HG03575 (cell line): ENCODE measurements at regions not wholly inside any gene's neighbourhood (a gene's known extent, or its start where the extent isn't known, plus 50 kb on each side); places are given as distances from the start of the nearest gene placed in this dataset.

Source experiments
- ATAC-seq: cut with Tn5 transposase; IDR thresholded peaks from one replicate; pipeline ENCODE4 v1.9.1; 2021; ENCODE audit not compliant: unreplicated experiment, insufficient number of reproducible peaks, low FRiP score; ENCODE audit errors: extremely low read depth

DNA sequence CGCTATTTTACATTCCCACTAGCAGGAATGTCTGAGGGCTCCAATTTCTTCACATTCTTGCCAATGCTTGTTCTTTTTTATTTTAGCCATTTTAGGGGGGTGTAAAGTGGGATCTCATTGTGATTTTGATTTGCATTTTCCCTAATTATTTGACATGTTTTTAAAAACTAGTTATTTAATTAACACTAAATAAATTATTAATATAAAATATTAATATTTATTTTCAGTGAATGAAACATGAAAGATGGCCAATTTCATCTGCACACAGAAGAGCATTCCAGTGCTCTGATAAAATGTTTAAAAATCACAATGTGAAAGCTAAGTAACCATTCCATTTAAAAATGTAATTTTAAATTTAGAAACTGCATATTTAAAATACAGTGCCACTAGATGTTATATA lies 322.2 kb upstream of the ZNF521 start:
- ATAC-seq, result no peak

DNA sequence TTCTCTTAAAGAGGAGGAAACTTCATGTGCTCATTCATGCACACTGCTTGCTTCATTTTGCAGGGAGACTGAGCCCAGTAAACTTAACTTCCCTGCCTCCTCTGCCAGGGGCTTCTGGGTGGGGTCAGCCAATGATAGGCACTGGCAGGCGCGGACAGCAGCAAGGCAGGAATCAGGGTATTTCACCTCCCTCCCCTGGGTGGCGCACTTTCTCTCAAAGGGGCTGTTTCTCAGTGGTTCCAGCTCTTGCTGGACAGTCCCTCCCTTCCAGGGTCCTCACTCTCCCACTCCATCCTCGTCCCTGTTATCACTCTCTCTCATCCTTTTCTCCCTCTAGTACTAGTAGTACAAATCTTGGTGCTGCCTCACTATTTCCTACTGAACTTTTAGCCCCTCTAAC lies 320.5 kb upstream of the ZNF521 start:
- ATAC-seq, result no peak

GRCh38 chr18:25669741-25670140 lies 317.8 kb upstream of the ZNF521 start:
- ATAC-seq, result no peak

- ATAC-seq, result no peak
These were observed 310.3 kb upstream of the ZNF521 start for GRCh38 chr18:25662272-25662671.

- ATAC-seq, result no peak
These were observed 309.9 kb upstream of the ZNF521 start for GRCh38 chr18:25661831-25662230.

DNA sequence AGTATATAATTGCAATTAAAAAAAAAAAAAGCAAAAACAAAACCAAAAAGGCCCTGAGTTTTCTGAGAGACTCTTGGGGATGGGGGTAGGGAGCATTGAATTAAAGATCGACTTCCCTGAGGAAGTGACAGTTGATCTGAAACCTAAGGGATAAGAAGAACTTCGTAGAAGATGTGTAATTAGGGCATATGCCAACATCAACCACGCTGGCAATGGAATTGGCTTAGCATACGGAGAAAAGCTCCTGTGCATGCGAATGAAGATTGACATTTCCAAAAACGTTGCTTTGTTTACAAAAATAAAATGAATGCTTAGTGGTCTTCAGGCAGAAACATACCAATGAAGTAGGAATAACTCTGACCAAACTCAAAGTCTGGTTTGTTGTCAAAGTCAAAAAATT lies 307.6 kb upstream of the ZNF521 start:
- ATAC-seq, result no peak

GRCh38 chr18:25658476-25658875 lies 306.5 kb upstream of the ZNF521 start:
- no peak for ATAC-seq

DNA sequence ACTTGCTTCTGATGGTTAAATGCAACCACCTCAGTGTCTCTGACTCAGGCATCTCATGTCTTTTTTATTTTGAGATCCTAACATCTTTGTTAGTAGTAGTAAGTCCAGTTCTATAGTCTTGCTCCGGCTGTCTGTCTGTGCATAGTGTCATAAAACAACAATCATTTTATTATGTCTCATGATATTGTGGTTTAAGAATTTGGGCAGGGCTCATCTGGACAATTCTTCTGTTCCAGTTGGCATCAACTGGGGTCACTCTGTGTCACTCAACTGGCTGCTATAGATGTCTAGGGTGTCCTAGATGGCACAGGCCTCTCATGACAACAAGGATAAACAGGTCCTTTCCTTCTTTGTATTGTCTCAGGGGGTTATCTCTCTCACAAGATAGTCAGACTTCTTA lies 299.6 kb upstream of the ZNF521 start:
- ATAC-seq, result no peak

DNA sequence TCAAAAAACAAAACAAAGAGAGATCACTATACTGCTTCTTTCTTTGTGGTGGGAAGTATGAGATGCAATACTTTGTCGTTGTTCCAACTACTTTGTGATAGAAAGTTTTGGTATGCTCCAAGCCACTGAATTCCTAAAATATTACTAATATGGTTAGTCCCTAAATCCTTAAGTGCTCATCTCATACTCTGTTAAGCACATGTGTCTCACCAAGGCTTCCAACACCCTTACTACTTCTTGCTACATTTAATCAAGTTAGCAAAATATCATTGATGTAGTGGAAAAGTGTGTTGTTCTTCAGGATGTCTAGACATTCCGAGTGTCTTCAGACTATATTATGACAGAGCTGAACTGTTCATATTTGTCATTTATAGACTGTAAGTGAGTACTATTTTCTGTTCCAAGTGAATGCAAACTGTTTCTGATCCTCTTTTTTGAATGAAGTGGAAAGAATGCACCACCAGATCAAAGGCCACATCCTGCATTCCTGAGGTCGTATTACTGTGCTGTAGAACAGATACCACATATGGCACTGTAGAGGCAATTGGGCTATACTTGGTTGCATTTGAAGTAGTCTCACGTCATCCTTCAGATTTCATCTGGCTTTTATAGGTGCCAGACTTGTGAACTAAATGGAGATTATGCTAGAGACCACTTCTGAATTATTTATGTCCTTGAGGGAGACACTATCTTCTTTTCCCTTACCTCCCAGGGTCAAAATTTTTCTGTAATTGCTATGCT lies 298.4 kb upstream of the ZNF521 start:
- no peak for ATAC-seq

GRCh38 chr18:25648716-25649260 lies 296.8 kb upstream of the ZNF521 start:
- ATAC-seq, result no peak

GRCh38 chr18:25647404-25647803 lies 295.4 kb upstream of the ZNF521 start:
- ATAC-seq, result no peak

DNA sequence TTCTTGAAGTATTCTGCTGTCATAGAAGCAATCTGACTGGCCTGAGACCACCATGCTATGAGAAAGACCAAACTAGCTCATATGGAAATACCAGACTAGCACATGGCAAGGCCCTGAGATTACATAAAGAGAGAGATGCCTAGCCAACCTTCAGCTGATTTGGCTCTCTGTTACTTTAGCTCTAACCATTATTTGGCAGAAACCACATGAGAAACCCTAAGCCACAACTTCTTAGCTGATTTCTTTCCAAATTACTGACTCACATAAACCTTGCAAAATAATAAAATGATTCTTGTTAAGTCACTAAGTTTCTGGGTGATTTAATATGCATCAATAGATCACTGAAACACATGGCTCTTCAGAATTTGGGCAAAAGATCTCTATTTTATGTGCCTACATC lies 295.0 kb upstream of the ZNF521 start:
- no peak for ATAC-seq

GRCh38 chr18:25639596-25639995 lies 287.6 kb upstream of the ZNF521 start:
- no peak for ATAC-seq

DNA sequence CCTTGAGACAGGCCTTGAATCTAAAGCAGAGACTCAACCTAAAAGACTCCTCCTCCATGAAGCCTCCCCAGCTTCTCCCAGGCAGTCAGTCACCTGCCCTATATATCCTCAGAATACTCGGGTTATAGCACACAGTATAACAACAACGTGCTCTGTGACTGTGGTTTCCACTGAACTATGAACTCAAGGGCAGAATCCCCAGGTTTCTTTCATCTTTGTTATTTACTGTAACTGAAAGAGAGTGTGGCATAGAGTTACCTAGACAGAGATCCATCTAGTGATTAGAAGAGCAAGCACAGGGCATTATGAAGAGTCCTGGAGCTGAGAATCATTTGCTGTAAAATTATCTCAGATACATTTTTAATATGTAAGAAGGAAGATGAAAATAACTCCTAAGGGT lies 281.6 kb upstream of the ZNF521 start:
- no peak for ATAC-seq

DNA sequence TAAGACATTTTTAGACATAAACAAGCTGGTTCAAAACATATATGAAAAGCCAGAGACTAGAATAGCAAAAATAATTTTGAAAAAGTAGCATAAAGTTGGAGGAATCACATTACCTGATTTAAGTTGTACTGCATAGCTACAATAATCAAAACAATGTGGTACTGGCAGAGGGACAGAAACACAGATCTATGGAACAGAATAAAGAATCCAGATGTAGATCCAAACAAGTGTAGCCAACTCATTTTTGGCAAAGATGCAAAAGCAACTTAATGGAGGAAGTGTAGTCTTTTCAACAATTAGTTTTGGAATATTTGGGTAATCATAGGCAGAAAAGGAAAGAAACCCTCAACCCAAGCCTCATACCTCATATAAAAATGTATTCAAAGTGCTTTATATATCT lies 278.7 kb upstream of the ZNF521 start:
- ATAC-seq, result no peak

- ATAC-seq, result no peak
These were observed 269.7 kb upstream of the ZNF521 start for GRCh38 chr18:25621682-25622081.

- ATAC-seq, result no peak
These were observed 269.2 kb upstream of the ZNF521 start for GRCh38 chr18:25621144-25621543.

- no peak for ATAC-seq
These were observed 262.2 kb upstream of the ZNF521 start for GRCh38 chr18:25614168-25614567.

DNA sequence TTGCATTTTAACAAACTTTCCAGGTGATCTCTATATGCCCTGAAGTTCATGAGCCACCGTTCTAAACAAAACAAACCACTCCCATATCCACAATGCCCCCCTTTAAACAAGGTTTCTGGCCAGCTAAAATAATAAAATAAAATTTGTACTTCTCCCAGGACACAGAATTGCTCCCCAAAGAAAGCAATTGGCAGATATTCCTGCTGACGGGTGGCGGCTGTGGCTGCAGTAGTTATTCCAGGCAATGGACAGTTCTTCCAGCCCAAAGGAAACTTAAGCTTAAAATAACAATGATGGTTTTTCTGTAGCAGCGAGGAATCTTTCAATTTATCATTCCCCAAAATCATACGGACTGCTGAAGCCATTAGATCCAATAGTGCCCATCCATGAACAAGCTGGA lies 260.5 kb upstream of the ZNF521 start:
- no peak for ATAC-seq

DNA sequence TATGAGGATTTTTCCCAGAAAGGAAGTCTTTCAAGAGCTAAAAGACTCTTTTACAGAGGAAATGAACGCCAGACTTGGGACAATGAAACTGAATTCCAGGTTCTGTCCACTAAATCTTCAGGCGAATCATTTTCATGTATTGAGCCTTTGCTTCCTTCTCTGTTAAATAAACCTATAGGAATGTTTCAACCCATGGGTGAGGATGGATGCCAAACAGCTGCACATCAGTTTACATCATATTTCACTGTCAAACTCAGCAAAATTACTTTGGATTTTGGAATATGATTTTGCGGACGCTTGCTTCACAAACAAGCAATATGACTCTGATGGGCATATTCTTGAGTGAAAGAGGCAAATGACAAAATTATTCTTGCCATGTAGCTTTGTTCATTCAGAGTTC lies 256.1 kb upstream of the ZNF521 start:
- no peak for ATAC-seq
